Activated CD4-positive, alpha-beta T cell treated with anti-CD3 and anti-CD28 coated beads, Interleukin-2, amount 10 ng/mL, durations not matched to agents 24 days and 14 days (primary cell): ENCODE measurements at regions not wholly inside any gene's neighbourhood (a gene's known extent, or its start where the extent isn't known, plus 50 kb on each side); places are given as distances from the start of the nearest gene placed in this dataset.

ENCODE experiments used
- DNase-seq: peaks from one replicate; pipeline ENCODE4 v3.0.0; 2022
- H3K27ac Mint-ChIP-seq: one replicate; pipeline ENCODE4 v1.8.0; 2022; ENCODE audit warnings: mild to moderate bottlenecking, mixed read lengths
- H3K27me3 Mint-ChIP-seq: one replicate; pipeline ENCODE4 v1.8.0; 2022; ENCODE audit warnings: mixed read lengths
- H3K36me3 Mint-ChIP-seq: one replicate; pipeline ENCODE4 v1.8.0; 2022; ENCODE audit warnings: low read depth, mild to moderate bottlenecking, mixed read lengths
- H3K4me1 Mint-ChIP-seq: one replicate; pipeline ENCODE4 v1.8.0; 2021; ENCODE audit warnings: mixed read lengths
- H3K4me3 Mint-ChIP-seq: one replicate; pipeline ENCODE4 v1.8.0; 2022; ENCODE audit warnings: mild to moderate bottlenecking, moderate library complexity, mixed read lengths
- H3K9me3 Mint-ChIP-seq: one replicate; pipeline ENCODE4 v1.8.0; 2021; ENCODE audit warnings: mixed read lengths
- intact Hi-C: fragments of 100-400 bp; cut with micrococcal nuclease; formaldehyde crosslinking; loops from one replicate; pipeline ENCODE4 v1.15.1; 2023

GRCh38 chr11:70854201-70854600 lies 398.2 kb downstream of the SHANK2 start:
- Mint-ChIP-seq H3K27ac (no peak overlapping the region), H3K4me3 (no peak overlapping the region), H3K9me3 (peaks cover 6% of the 10 kb centered on the region), H3K36me3 (no peaks in the 10 kb centered on the region), H3K4me1 (no peaks in the 10 kb centered on the region), H3K27me3 (no peaks in the 10 kb centered on the region)
- intact Hi-C loops = no loop called here
- DNase-seq = no peak

- intact Hi-C loops = no loop called here
Measured at GRCh38 chr11:70854901-70855556, 397.3 kb downstream of the SHANK2 start.

DNA sequence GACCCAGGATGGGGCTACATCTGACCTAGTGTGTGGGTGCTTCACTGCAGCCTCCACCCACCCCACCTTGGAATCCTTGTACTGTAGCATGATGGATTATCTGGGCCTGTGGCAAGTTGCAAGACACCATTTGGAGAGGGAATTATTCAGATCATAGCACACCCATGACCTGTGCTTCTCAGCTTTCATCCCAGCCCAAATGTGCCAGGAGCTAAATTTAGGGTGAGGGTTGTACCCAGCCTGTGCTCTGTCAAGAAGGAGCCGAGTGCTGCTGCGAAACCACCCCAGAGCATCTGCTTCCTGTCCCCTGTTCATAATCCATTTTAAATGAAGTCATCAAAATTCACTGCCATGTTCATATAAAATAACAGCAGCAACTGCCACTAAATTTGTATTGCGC lies 394.5 kb downstream of the SHANK2 start:
- DNase-seq = no peak
- Mint-ChIP-seq H3K27ac (no peak overlapping the region), H3K9me3 (peaks cover 6% of the 10 kb centered on the region), H3K4me3 (no peak overlapping the region), H3K27me3 (no peaks in the 10 kb centered on the region), H3K4me1 (no peaks in the 10 kb centered on the region), H3K36me3 (no peaks in the 10 kb centered on the region)
- intact Hi-C loops = no loop called here

More at GRCh38 chr11:70854901-70855556, 397.3 kb downstream of the SHANK2 start:
- peaks cover 6% of the 10 kb centered on the region for H3K9me3 Mint-ChIP-seq
- H3K4me1 Mint-ChIP-seq = no peaks in the 10 kb centered on the region
- H3K4me3 Mint-ChIP-seq = no peak overlapping the region
- no peak for DNase-seq
- H3K27me3 Mint-ChIP-seq = no peaks in the 10 kb centered on the region
- H3K36me3 Mint-ChIP-seq = no peaks in the 10 kb centered on the region
- H3K27ac Mint-ChIP-seq = no peak overlapping the region

DNA sequence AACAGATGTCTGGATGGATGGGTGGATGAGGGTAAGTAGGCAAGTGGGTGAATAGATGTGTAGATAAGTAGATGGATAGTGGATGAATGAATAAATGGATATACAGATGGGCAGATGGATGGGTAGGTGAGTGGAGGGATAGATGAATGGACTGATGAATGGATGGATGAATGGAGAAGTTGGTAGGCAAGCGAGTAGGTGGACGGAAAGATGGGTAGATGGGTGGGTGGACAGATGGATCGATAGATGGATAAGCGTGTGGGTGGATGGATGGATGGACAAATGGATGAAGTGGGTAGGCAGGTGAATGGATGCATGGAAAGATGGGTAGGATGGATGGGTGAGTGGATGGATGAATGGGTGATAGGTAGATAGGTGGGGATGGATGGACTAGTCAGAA lies 393.2 kb downstream of the SHANK2 start:
- H3K27me3 Mint-ChIP-seq = no peaks in the 10 kb centered on the region
- intact Hi-C loops = no loop called here
- H3K4me3 Mint-ChIP-seq = no peak overlapping the region
- H3K27ac Mint-ChIP-seq = no peak overlapping the region
- H3K4me1 Mint-ChIP-seq = no peaks in the 10 kb centered on the region
- no peak for DNase-seq
- H3K9me3 Mint-ChIP-seq = peaks cover 6% of the 10 kb centered on the region
- H3K36me3 Mint-ChIP-seq = no peaks in the 10 kb centered on the region

DNA sequence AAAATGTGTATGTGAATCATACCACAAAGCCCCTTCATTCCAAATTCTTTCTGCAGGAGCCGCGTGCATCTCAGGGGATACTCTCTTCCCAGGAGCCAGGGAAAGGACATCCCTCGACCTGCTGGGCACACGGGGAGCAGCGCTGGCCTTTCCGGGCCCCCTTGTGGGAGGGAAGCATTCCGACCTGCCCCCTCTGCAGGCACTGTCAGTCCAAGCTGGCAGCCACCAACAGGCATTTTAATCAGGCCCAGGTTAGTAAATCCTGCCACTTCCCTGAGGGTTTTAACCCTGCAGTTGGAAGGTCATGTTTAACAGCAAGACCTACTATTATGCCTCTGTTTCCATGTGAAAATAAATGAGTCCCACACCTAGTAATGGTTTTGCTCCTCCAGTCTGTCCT lies 391.5 kb downstream of the SHANK2 start:
- H3K27ac Mint-ChIP-seq = no peak overlapping the region
- DNase-seq = no peak
- no peaks in the 10 kb centered on the region for H3K36me3 Mint-ChIP-seq
- no peaks in the 10 kb centered on the region for H3K4me1 Mint-ChIP-seq
- intact Hi-C loops = no loop called here
- H3K27me3 Mint-ChIP-seq = no peaks in the 10 kb centered on the region
- no peak overlapping the region for H3K4me3 Mint-ChIP-seq
- peaks cover under 1% of the 10 kb centered on the region for H3K9me3 Mint-ChIP-seq

GRCh38 chr11:70861559-70861958 lies 390.8 kb downstream of the SHANK2 start:
- no peak overlapping the region for H3K27ac Mint-ChIP-seq
- H3K36me3 Mint-ChIP-seq = no peaks in the 10 kb centered on the region
- H3K4me3 Mint-ChIP-seq = no peak overlapping the region
- H3K4me1 Mint-ChIP-seq = no peaks in the 10 kb centered on the region
- intact Hi-C loops = no loop called here
- H3K27me3 Mint-ChIP-seq = no peaks in the 10 kb centered on the region
- no peaks in the 10 kb centered on the region for H3K9me3 Mint-ChIP-seq
- DNase-seq = no peak

- H3K4me3 Mint-ChIP-seq = no peak overlapping the region
Measured at GRCh38 chr11:70862093-70862492, 390.3 kb downstream of the SHANK2 start.

GRCh38 chr11:70863186-70863585 lies 389.2 kb downstream of the SHANK2 start:
- Mint-ChIP-seq H3K27me3 (no peaks in the 10 kb centered on the region), H3K27ac (no peak overlapping the region), H3K9me3 (no peaks in the 10 kb centered on the region), H3K4me3 (no peak overlapping the region), H3K4me1 (no peaks in the 10 kb centered on the region), H3K36me3 (no peaks in the 10 kb centered on the region)
- intact Hi-C loops = no loop called here
- DNase-seq = no peak

More at GRCh38 chr11:70862093-70862492, 390.3 kb downstream of the SHANK2 start:
- Mint-ChIP-seq H3K27ac (no peak overlapping the region), H3K36me3 (no peaks in the 10 kb centered on the region), H3K9me3 (no peaks in the 10 kb centered on the region), H3K27me3 (no peaks in the 10 kb centered on the region), H3K4me1 (no peaks in the 10 kb centered on the region)
- no peak for DNase-seq
- intact Hi-C loops = no loop called here

- Mint-ChIP-seq H3K36me3 (no peaks in the 10 kb centered on the region), H3K4me3 (no peak overlapping the region), H3K9me3 (no peaks in the 10 kb centered on the region), H3K27me3 (no peaks in the 10 kb centered on the region), H3K4me1 (no peaks in the 10 kb centered on the region), H3K27ac (no peak overlapping the region)
- no peak for DNase-seq
- intact Hi-C loops = no loop called here
Measured at GRCh38 chr11:70863993-70864392, 388.4 kb downstream of the SHANK2 start.

GRCh38 chr11:70865356-70865755 lies 387.0 kb downstream of the SHANK2 start:
- Mint-ChIP-seq H3K36me3 (no peaks in the 10 kb centered on the region), H3K4me3 (no peak overlapping the region), H3K4me1 (no peaks in the 10 kb centered on the region), H3K27ac (no peak overlapping the region), H3K9me3 (no peaks in the 10 kb centered on the region), H3K27me3 (no peaks in the 10 kb centered on the region)
- intact Hi-C loops = no loop called here
- DNase-seq = no peak

DNA sequence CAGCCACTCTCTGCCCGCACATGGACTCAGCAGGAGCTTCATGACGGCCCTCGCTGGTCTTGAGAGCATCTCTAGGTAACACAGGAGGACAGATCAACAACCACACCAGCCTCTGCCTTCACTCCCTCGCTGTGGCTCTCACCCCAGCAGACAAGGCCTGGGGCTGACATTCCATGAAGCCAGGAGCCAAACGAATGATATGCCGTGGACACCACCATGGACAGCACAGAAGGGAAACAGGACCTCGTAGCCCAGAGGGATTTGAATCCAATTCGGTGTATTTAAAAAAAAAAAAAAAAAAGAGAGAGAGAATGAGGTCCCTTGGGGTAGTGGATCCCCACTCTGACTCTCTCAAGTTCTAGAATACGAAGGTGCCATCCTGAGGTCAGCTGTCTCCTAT lies 385.5 kb downstream of the SHANK2 start:
- Mint-ChIP-seq H3K27me3 (no peaks in the 10 kb centered on the region), H3K9me3 (no peaks in the 10 kb centered on the region), H3K36me3 (no peaks in the 10 kb centered on the region), H3K27ac (no peak overlapping the region), H3K4me1 (no peaks in the 10 kb centered on the region), H3K4me3 (no peak overlapping the region)
- intact Hi-C loops = no loop called here
- DNase-seq = no peak

DNA sequence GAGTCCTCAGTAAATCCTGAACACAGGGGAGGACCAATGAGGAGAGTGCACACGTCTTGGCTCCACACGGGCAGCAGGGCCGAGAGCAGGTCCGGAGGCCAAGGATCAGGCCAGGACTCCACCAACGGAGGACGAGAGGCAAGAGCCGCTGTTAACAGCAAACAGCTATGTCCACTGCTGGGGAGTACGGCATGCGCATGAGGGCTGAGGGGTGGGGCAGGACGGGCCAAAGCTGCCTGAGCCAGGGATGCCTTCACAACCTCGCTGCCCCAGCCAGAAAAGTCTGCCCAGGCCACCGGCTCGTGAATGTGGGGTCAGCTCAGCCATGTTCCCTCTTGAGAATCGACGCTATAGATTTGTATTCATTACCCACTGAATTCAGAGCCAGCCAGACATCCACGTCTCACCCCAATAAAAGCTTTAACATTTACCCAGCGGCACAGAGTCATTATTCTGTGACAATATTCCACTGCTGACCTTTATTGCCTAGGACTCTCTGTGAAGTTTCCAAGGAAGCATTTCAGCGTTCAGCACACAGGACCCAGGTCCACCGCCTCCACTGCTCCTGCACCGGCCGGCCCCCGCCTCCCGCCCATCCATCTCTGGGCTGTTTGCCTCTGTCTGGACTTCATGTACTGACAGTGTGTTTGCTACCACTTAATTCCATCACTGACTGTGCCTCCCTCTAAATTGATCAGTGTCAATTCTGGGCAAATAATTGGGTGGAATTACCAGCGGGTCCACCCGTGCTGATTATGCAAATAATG lies 384.9 kb downstream of the SHANK2 start:
- Mint-ChIP-seq H3K36me3 (no peaks in the 10 kb centered on the region), H3K4me3 (no peak overlapping the region), H3K27ac (no peak overlapping the region), H3K9me3 (no peaks in the 10 kb centered on the region), H3K4me1 (no peaks in the 10 kb centered on the region), H3K27me3 (no peaks in the 10 kb centered on the region)
- intact Hi-C loops = no loop called here
- no peak for DNase-seq

DNA sequence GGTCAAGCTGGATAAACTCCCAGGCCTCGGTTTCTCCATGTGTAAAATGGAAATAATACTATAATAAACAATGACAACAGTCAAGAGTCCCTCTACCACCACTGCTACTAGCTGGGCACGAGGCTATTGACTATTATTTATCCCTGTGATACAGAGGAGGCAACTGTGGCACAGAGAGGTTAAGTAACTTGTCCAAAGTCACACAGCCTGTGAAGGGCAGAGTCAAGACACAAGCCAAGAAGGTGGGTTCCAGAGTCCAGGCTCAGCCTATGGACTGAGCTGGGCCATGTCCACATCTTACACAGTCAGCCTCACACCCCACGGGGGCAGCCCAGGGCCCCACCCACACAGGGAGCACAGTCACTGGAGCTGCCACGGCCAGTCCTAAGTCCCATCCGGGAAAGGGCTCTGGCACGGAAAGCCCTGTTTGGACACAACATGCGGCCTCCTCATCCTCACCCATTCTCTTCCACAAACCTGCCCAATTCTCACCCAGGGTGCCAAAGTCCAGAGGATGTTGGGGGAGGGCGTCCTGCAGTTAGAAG lies 384.0 kb downstream of the SHANK2 start:
- Mint-ChIP-seq H3K4me1 (no peaks in the 10 kb centered on the region), H3K27ac (no peak overlapping the region), H3K4me3 (no peak overlapping the region), H3K9me3 (no peaks in the 10 kb centered on the region), H3K36me3 (no peaks in the 10 kb centered on the region), H3K27me3 (no peaks in the 10 kb centered on the region)
- DNase-seq = no peak
- intact Hi-C loops = no loop called here

GRCh38 chr11:70869054-70869453 lies 383.3 kb downstream of the SHANK2 start:
- no peaks in the 10 kb centered on the region for H3K36me3 Mint-ChIP-seq
- no peak for DNase-seq
- intact Hi-C loops = no loop called here
- H3K9me3 Mint-ChIP-seq = no peaks in the 10 kb centered on the region
- no peaks in the 10 kb centered on the region for H3K27me3 Mint-ChIP-seq
- no peak overlapping the region for H3K4me3 Mint-ChIP-seq
- H3K4me1 Mint-ChIP-seq = no peaks in the 10 kb centered on the region
- no peak overlapping the region for H3K27ac Mint-ChIP-seq
